ENCODE measurements at regions not wholly inside any gene's neighbourhood (a gene's known extent, or its start where the extent isn't known, plus 50 kb on each side); places are given as distances from the start of the nearest gene placed in this dataset.

DNA sequence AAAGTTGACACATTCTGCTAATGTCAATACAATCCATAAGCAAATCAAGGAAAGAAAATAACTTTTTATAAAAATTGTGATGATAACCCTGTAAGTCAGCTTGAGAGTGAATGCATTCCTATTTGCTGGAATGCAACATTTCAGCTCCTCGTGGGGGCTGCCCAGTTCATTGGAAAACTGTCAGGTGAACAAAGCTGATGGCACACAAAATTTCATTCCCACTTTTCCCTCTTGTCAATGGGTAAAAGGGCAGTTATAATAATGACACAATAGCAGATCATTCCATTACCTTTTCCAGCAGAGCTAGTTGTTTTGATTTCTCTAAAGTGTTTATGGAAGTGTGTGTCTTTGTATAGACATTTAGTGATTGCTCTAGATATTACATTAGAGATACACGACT lies 1124.6 kb upstream of the MAP3K7 start:
- no peak overlapping the region for H3K4me3 ChIP-seq
- ChIA-PET CTCF (no interaction called here), POLR2A (no interaction called here)
- no peak for DNase-seq (ENCODE audit: low read depth in 1 of 2, low spot score in 1 of 2)
- no peak for FAIRE-seq
- H3K9me3 ChIP-seq: no peaks in the 10 kb centered on the region
- ATAC-seq: no peak
- TF ChIP-seq SMC3 (IDR thresholded peaks at IDR 0.05) (no peak), RCOR1 (IDR thresholded peaks at IDR 0.05; ENCODE audit: low read depth, low read length) (no peak), HDAC2 (IDR thresholded peaks at IDR 0.05) (no peak), NPAS2 (CRISPR knock-in tag; IDR thresholded peaks at IDR 0.05; ENCODE audit: borderline replicate concordance) (no peak), HOXB5 (CRISPR knock-in tag; IDR thresholded peaks at IDR 0.05) (no peak), FOSB (CRISPR knock-in tag; IDR thresholded peaks at IDR 0.05) (no peak), RAD21 (conservative IDR thresholded peaks at IDR 0.05 in 1 of 2, IDR thresholded peaks at IDR 0.05 in 1 of 2) (no peak), POLR2A (IDR thresholded peaks at IDR 0.05; ENCODE audit: low read length) (no peak), KDM5A (IDR thresholded peaks at IDR 0.05) (no peak), HOXB13 (CRISPR knock-in tag; IDR thresholded peaks at IDR 0.05; ENCODE audit: low read depth) (no peak), RARB (CRISPR knock-in tag; IDR thresholded peaks at IDR 0.05) (no peak)
- TF ChIP-seq, protein P1, sequence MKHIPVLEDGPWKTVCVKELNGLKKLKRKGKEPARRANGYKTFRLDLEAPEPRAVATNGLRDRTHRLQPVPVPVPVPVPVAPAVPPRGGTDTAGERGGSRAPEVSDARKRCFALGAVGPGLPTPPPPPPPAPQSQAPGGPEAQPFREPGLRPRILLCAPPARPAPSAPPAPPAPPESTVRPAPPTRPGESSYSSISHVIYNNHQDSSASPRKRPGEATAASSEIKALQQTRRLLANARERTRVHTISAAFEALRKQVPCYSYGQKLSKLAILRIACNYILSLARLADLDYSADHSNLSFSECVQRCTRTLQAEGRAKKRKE (CRISPR knock-in tag; IDR thresholded peaks at IDR 0.05; ENCODE audit: low read depth): no peak
- TF ChIP-seq, protein P2, sequence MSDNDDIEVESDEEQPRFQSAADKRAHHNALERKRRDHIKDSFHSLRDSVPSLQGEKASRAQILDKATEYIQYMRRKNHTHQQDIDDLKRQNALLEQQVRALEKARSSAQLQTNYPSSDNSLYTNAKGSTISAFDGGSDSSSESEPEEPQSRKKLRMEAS (IDR thresholded peaks at IDR 0.05): no peak
- TF ChIP-seq, protein P3, sequence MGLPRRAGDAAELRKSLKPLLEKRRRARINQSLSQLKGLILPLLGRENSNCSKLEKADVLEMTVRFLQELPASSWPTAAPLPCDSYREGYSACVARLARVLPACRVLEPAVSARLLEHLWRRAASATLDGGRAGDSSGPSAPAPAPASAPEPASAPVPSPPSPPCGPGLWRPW (IDR thresholded peaks at IDR 0.05): no peak
- 24% methylated on average over 2 of the region's 2 CpGs for WGBS (ENCODE audit: missing lambda C conversion rate)
- no peak overlapping the region for H3K27ac ChIP-seq
- H3K4me1 ChIP-seq: no peaks in the 10 kb centered on the region
- no peak overlapping the region for H3K4me2 ChIP-seq

DNA sequence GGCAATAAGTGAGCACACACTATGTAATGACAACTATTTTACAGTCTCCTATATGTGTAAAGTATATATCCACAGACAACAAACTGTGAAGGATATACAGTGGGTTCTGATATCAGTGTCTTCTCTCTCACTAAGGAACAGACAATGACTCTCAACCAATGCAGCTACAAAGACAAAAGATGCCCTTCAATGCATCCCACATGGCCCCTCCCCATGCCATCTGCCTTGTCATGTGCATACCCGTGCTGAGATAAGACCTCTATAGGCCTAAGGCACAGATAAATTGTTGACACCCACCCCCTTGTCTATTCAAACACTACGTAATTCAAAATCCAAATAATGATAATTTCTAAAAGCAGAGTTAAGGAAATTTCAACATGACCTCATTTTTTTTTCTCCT lies 1123.5 kb upstream of the MAP3K7 start:
- ATAC-seq (no peak), DNase-seq (ENCODE audit: low read depth in 1 of 2, low spot score in 1 of 2) (no peak), FAIRE-seq (no peak)
- TF ChIP-seq, protein P4, sequence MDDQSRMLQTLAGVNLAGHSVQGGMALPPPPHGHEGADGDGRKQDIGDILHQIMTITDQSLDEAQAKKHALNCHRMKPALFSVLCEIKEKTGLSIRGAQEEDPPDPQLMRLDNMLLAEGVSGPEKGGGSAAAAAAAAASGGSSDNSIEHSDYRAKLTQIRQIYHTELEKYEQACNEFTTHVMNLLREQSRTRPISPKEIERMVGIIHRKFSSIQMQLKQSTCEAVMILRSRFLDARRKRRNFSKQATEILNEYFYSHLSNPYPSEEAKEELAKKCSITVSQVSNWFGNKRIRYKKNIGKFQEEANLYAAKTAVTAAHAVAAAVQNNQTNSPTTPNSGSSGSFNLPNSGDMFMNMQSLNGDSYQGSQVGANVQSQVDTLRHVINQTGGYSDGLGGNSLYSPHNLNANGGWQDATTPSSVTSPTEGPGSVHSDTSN (IDR thresholded peaks at IDR 0.05): no peak
- no peak for TF ChIP-seq GATA3 (IDR thresholded peaks at IDR 0.05; ENCODE audit: borderline replicate concordance)
- Histone ChIP-seq H3K4me3 (no peak overlapping the region), H3K4me2 (no peak overlapping the region), H3K4me1 (no peaks in the 10 kb centered on the region), H3K9me3 (no peaks in the 10 kb centered on the region), H3K27ac (no peak overlapping the region)
- ChIA-PET CTCF (no interaction called here), POLR2A (no interaction called here)
- WGBS (ENCODE audit: missing lambda C conversion rate): 2% methylated on average over 2 of the region's 2 CpGs

DNA sequence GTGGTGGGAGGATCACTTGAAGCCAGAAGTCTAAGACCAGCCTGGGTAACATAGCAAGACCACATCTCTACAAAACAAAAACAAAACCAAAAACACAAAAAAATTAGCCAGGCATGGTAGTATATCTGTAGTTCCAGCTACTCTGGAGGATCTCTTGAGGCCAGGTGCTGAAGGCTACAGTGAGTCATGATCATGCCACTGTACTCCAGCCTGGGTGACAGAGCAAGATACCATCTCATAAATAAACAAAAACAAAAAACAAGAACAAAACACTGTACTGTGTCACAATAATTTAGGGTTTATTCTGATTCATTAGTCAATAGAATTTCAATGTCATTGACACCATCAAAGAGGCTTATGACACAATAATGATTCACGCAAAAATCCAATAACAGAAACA lies 1121.7 kb upstream of the MAP3K7 start:
- no peaks in the 10 kb centered on the region for H3K9me3 ChIP-seq
- DNase-seq (ENCODE audit: low read depth in 1 of 2, low spot score in 1 of 2): no peak
- no peak for TF ChIP-seq CHD4 (IDR thresholded peaks at IDR 0.05; ENCODE audit: borderline replicate concordance)
- TF ChIP-seq CEBPB (IDR thresholded peaks at IDR 0.05): no peak
- no peak for TF ChIP-seq RAD21 (conservative IDR thresholded peaks at IDR 0.05 in 1 of 2, IDR thresholded peaks at IDR 0.05 in 1 of 2)
- TF ChIP-seq, protein P5, sequence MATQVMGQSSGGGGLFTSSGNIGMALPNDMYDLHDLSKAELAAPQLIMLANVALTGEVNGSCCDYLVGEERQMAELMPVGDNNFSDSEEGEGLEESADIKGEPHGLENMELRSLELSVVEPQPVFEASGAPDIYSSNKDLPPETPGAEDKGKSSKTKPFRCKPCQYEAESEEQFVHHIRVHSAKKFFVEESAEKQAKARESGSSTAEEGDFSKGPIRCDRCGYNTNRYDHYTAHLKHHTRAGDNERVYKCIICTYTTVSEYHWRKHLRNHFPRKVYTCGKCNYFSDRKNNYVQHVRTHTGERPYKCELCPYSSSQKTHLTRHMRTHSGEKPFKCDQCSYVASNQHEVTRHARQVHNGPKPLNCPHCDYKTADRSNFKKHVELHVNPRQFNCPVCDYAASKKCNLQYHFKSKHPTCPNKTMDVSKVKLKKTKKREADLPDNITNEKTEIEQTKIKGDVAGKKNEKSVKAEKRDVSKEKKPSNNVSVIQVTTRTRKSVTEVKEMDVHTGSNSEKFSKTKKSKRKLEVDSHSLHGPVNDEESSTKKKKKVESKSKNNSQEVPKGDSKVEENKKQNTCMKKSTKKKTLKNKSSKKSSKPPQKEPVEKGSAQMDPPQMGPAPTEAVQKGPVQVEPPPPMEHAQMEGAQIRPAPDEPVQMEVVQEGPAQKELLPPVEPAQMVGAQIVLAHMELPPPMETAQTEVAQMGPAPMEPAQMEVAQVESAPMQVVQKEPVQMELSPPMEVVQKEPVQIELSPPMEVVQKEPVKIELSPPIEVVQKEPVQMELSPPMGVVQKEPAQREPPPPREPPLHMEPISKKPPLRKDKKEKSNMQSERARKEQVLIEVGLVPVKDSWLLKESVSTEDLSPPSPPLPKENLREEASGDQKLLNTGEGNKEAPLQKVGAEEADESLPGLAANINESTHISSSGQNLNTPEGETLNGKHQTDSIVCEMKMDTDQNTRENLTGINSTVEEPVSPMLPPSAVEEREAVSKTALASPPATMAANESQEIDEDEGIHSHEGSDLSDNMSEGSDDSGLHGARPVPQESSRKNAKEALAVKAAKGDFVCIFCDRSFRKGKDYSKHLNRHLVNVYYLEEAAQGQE (IDR thresholded peaks at IDR 0.05): no peak
- no peak for TF ChIP-seq SREBF2 (IDR thresholded peaks at IDR 0.05)
- TF ChIP-seq ESRRA (IDR thresholded peaks at IDR 0.05; ENCODE audit: borderline replicate concordance, low read length): no peak
- TF ChIP-seq, protein P6, sequence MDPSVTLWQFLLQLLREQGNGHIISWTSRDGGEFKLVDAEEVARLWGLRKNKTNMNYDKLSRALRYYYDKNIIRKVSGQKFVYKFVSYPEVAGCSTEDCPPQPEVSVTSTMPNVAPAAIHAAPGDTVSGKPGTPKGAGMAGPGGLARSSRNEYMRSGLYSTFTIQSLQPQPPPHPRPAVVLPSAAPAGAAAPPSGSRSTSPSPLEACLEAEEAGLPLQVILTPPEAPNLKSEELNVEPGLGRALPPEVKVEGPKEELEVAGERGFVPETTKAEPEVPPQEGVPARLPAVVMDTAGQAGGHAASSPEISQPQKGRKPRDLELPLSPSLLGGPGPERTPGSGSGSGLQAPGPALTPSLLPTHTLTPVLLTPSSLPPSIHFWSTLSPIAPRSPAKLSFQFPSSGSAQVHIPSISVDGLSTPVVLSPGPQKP (IDR thresholded peaks at IDR 0.05; ENCODE audit: low read depth, low read length): no peak
- no peak for TF ChIP-seq KDM5A (IDR thresholded peaks at IDR 0.05)
- TF ChIP-seq, protein P3 (IDR thresholded peaks at IDR 0.05): no peak
- TF ChIP-seq, protein P7, sequence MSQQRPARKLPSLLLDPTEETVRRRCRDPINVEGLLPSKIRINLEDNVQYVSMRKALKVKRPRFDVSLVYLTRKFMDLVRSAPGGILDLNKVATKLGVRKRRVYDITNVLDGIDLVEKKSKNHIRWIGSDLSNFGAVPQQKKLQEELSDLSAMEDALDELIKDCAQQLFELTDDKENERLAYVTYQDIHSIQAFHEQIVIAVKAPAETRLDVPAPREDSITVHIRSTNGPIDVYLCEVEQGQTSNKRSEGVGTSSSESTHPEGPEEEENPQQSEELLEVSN (IDR thresholded peaks at IDR 0.05; ENCODE audit: borderline replicate concordance, low read depth): no peak
- TF ChIP-seq SMC3 (IDR thresholded peaks at IDR 0.05): no peak
- H3K4me1 ChIP-seq: no peaks in the 10 kb centered on the region
- ChIA-PET CTCF (no interaction called here), POLR2A (no interaction called here)
- H3K4me3 ChIP-seq: no peak overlapping the region
- H3K27ac ChIP-seq: no peak overlapping the region
- WGBS (ENCODE audit: missing lambda C conversion rate): 73% methylated on average over 1 of the region's 1 CpG
- ATAC-seq: no peak
- H3K4me2 ChIP-seq: no peak overlapping the region
- FAIRE-seq: no peak
